ENCODE measurements at regions not wholly inside any gene's neighbourhood (a gene's known extent, or its start where the extent isn't known, plus 50 kb on each side); places are given as distances from the start of the nearest gene placed in this dataset.

DNA sequence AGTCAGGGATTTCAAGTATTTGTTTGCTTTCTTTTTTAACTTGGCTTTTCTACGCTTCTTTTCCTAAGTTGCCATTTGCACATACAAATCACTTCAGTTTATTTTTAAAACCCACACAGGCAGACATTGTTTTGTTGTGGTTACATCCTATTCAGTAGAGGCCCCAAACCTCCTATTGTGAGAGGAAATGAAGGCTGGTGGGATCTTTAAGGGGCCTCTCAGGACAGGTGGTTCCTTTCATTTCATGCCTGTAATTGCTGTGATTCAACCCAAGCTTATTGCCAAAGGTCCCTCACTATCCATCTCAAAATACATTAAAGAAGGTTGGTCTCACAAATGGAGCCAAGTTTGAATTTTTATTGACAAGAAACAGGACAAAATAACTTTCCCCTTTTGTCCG, 257.1 kb downstream of the ADAMTS20 start:
- no peak for DNase-seq

DNA sequence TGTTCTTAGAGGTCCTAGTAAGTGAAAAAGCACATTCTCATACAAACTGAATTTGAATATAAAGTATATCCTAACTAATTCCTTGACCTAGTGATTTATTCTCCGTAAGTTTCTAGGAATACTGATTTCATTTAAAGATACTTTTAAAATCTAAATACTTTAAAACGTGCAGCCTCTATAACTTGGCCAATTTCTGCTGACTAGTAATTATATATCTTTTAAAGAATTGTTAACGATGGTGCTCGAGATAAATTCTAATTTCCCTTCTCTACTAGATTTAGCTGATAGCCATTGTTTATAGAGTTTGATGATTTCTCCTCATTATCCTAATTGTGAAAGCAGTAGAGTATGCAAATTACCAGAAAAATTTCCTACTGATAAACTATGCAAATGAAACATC, 257.9 kb downstream of the ADAMTS20 start:
- no peak for DNase-seq

DNA sequence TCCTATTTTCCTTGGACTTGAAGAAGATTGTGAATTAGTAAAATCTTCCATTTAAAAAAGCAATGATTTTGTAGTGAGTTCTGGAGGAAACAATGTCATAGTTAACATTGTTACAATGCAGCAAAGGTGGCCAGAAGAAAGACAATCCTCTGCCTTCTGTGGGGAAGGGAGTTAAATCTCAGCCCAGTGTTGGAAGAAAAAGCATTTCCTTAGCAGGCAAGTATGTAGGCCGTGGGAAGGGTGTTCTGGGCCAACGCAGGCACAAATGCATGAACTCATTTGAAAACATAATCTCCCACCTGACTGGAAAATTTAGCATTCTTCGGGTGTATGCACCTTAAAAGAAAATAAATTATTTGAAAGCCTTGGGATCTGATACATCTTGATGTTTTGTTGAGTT, 258.6 kb downstream of the ADAMTS20 start:
- DNase-seq: no peak

DNA sequence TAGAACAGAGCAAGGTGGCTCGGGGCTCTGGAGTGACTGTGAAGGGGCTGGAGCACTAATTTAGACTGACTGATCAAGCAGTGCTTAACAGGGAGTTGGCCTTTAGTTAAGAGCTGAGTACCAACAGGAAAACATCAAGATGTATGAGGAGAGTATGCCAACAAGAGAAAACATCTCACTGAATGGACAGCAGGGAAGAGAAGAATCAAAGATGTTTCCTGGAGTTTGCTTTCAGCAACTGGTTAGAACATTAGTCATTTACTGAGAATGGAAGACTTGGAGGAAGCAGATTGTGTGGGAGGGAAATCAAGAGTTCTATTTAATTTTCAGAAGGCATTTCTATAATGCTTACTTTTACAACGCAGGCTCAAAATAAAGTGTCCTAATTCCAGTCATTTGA, 259.3 kb downstream of the ADAMTS20 start:
- DNase-seq: no peak

DNA sequence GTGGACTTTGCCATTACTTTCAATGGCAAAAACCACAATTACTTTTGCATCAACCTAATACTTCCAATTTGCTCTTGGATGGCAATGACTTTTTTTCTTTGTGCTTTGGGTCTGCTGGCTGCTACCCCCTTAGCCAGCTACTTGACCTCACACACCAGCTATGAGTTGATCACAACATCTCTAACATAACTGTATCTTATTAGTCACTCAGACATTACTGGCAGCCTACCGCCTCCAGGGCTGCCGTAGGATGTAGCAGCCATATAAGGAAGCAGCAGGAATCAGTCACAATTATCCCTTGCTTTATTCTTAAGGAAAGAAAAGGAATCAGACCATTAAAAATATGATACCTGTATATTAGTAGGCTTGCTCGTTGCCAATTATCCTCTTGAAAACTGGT, 260.5 kb downstream of the ADAMTS20 start:
- DNase-seq: no peak

DNA sequence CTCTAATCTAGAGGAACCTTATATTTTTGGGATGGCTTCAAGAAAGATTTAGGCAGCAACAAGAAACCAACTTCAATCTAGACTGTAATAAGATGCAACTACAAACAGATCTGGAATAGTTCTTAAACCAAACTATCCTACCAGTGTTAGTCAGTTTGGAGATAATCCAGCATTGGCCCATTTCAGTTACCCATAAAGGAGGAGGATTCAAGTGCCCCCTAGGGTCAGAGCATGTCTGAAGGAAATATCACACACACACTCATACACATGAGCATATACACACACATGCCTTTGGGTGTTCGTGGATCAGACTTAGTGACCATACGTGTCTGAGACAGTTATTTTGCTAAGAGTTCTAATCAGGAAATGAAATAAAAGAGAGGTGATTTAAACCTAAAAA, 261.2 kb downstream of the ADAMTS20 start:
- DNase-seq: no peak

DNA sequence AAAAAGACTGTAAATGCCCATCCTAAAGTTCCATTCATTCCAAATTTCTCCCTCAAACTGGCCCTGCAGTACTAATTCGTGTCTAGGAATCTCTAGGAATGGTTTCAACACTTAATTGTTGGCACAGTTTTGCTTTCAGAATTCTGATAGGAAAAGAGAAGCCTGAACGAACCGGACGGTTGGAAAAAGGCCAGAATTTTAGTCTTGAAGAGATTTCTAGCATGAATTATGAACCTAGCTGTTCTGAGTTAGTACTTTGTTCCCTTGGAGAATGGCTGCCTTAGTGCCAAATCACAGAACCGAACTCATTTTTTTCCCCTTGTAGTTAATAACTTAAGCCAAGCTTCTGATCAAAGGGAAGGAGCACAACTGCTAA, 262.6 kb downstream of the ADAMTS20 start:
- peak; percentile 11 for DNase-seq

DNA sequence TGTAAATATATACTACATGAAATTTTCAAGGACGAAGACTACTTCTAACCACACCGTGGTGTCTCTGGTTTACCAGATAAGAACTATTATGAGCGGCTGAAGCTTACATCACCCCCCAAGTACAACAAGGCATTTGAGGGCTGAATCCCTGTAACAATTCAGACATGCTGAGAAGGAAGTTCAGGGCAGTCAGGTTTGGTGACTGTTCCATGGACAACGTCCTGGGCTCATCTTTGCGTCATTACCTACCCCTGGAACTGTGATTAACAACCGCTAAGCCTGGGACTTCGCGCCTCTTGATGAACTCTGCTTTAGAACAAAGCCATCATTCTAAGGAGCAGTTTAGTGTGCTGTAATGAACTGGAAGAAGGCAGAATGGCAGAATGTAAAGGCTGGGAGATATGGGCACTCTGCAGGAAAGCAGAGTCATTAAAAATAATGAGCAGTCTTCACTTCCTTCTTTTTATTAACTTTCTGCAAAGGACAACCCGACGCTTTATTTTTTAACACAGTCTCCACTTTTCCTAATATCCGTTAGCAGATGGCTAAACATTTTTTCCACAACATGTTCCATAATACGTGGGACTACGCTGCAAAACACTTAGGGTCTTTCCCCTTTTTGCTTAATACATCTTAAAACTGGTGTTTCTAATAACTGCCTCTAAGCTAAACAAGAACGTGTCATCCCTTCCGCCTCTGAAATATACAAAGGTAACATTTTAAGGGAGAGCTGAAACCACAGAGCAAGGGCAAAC, 263.2 kb downstream of the ADAMTS20 start:
- DNase-seq: peak; percentile 63

DNA sequence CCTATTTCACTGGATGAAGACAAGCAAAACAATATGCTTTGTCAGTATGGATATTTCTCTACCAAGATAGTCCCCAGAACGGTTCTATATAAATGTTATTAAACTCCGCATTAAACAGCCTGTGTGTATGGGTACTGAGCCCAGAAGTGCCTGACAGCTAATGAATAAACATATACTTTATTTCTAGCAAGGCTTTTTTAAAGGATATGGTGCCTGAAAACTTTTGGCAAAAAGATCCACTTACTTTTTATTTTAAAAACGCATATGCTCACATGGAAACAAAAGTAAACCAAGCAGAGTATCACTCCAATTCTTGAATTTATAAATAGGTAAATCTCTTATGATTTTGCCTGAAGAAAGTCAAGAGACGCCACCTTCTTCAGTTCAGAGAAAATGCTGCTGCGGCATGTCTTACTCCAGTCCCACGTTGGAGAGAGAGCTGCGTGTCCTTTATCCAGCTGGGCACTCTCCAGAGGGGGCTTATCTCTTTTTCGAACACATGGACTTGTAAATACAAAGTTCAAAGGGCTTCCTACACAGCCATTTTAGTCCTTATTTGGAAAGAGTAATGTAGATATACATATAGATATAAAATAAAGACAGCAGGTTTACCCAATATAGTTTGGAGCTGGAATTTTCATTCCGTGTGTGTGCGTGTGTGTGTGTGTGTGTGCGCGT, 264.2 kb downstream of the ADAMTS20 start:
- peak; percentile 38 for DNase-seq

DNA sequence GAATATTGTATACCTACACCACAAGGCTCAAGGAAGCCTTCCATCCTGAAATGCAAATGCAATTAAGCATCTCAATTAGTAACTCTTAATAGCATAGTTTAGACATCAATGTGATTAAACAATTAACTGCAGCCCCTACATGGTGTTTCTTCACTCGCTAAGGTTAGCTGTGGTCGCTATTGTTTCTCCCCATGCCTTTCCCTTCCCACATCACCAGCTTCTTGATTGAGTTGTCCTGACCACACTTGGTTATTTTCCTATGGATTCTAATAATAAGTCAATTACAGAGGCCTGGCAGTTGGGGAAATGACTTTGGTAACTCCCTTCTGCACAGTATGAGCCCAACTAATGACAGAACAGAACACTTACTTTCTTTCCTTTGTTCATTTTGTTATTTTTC, 265.0 kb downstream of the ADAMTS20 start:
- peak; percentile 51 for DNase-seq

DNA sequence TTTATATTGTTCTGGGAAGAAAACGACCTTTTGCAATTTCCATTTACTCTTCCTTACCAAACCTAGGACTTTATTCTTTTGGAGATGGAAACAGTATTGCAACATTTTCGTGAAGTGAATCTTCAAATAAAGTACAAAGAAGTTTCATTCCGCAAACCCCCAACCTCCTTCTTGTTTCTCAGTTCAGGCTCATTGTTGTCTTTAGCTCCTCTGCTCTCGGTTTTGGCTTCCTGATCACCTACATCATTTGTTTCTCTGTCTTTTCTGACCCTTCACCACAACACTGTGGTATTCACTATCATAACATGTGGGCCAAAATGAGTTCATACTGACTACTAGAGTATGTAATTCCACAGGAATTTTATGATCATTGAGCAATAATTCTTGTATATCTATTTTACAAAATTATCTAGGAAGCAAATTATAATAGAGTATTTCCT, 266.8 kb downstream of the ADAMTS20 start:
- DNase-seq: no peak

DNA sequence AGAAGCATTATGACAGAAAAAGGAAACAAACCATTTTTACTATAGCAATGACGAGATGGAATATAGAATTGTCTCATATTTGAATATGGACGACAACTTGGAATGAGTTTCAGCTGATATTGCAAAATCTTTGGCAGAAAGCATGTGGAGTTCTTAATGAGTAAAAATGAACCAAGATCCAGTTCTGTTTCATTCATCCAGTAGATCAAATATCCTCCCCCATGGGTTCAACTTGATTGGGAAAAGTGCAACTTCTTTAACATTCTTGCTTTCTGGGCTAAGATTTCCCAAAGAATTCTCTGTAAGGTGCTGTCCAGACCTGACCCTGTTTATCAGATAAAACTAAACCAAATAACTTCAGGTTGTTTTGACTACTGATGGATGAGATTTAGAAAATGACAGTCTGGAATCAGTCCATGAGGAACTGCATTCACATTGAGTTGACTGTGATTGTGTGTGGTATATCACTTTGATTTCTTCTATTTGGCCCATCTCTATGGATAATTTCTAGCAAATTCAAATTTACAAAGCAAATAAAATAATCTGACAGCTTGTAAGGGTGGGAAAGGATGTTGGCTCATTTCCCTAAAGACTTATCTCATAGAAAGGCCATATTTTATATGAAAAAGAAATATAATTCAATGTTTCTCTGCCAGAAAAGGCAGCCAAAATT, 267.4 kb downstream of the ADAMTS20 start:
- DNase-seq: no peak

DNA sequence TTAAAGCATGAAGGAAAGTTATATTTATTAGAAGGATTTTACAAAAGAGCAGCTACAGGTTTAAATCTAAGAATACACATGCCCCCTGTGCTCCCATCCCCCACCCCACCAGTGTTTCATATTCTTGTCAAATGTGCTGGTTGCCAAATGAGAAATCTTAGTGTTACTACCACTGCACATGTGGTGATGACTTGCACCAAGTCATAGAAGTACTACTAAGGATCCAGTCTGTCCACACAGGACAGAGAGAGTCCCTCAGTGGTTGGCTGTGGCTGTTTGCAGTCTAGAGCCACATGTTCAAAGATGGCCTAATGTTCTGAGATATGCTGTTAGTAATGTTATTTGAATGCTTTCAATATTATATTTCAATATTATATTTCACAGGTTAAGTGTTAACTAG, 268.8 kb downstream of the ADAMTS20 start:
- no peak for DNase-seq

DNA sequence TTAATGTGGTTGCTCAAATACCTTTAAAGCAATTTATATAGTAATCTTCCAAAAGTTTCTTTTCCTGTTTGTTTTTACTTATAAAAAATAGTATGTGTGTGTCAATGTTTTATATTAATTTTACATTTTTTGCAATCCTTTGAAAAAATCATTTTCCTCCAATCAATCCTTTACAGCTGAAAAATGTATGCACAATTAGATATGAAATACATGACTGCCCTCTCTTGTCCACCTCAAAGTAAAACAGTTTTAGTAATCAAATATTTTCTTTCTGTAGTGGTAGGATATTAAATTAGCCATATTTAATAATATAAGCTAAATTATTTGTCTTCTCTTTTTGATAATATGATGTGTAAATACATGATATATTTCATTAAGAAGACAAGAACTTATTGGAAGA, 269.9 kb downstream of the ADAMTS20 start:
- no peak for DNase-seq

DNA sequence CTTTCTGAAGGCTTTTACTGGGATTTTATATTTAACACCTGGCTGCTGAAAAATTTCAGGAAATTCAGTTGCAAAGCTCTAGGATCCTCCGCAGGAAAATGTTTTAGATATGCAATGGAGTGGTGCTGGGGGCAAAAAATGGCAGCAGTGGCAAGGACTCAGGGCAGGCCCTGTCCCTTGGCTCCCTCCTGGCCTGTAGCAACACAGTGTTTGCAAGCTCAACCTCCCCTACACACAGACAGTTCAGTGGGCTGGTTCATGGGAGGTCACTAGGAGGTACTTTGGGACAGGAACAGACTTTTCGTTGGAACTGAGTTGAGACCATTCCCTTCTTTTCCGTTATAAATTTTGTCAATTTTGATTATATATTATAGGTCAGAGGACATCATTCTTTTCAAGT, 270.4 kb downstream of the ADAMTS20 start:
- DNase-seq: peak; percentile 18

DNA sequence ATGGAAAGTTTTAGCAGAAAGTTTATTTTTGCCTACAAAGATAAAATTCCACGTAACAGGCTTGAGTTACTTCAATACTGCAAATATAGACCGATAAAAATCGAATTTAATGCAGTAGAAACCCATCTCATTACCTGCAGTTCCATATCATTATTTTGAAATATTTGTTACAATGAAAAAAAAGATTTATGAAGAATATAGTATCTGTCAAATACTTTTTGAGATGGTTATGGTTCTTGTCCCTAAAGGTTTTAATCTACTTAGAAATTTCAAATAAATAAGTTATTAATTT, 273.5 kb downstream of the ADAMTS20 start:
- DNase-seq: no peak

DNA sequence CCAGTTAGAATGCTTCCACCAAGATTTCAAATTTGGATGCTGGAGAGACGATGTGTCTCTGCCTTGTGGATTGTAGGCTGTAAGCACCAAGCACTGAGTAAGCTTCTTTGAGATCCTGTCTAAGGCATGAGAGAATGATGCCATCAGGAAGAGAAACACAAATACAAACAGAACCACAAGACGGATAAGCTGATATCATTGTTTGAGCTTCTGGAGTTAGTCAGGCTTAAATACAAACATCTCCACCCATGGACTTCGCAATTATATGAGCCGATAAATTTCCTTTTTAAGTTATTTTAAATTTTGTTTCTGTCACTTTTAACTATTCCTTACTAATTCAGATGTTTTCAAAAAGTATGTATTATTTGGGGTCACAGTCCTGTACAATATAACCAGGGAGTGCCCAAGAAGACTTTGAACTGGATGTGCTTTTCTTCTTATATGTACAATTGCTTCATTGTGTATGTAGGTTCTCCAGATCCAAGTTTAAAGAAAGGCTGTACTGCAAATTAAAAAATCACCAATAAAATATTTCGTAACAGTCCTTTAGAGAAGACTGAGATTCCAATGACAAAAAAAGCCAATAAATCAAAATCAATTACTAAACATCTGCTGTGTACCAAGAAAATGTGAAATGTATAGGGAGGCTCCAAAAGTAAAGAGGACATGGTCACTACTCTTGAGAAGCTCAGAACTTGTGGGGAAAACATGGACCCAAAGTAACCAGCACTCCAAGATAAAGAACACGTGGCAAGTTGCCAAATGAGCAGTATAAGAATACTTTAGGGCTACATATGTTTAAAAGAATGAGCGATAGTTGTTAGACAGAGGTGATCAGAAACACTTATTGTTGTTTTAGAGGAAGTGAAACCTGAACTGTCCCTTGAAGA, 274.1 kb downstream of the ADAMTS20 start:
- DNase-seq: no peak

DNA sequence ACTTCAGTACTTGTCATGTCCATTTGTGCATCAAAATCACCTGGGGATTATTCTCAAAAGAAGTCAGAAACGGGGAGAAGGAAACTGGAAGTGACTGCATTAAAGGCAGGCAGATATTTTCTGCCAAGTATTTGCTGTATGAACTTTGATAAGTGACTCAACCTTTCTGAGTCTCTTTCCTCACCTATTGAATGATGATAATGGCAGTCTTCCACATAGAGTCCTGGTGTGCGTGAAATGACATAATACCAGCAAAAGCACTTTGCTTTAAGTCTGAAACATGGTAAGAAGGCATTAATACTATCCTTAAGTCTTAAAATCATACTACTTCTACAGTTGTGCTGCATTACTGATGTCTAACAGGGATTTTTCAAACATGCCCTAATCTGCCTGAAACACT, 278.5 kb downstream of the ADAMTS20 start:
- no peak for DNase-seq

DNA sequence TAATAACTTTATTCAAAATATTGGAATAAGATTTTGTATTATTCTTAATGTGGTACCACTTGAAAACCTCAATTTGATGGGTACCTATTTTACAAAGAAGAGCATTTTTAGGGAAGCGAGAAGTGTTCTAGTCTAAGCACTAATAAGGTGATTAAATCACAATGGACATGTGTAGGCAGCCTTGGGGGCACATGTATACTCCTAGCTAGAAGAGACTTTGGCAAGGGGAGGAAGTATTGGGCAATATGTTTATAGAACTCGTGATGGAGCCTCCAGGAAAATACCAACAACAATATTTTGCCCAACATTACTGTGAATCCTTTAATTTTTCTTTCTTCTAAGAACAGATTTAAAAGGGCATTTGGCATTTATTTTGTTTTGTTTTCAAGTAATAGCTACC, 280.3 kb downstream of the ADAMTS20 start:
- no peak for DNase-seq

DNA sequence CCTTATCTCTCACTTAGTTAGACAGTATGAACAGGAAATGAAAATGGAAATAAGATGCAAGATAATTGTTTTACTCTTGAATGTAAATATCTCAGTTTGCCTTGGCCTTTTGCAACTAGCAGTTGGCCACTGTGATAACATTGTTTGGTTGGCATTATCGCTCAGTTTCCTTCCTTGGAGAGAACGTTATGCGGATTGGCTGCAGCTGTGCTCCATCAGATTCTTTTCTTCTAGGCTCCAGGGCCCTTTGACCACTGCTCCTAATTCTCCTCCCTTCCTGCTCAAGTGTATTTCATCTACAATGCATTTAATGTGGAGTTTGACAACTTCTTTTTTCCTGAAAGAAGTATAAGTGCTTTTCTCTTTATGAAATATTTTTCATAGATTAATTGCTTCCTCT, 284.2 kb downstream of the ADAMTS20 start:
- no peak for DNase-seq

DNA sequence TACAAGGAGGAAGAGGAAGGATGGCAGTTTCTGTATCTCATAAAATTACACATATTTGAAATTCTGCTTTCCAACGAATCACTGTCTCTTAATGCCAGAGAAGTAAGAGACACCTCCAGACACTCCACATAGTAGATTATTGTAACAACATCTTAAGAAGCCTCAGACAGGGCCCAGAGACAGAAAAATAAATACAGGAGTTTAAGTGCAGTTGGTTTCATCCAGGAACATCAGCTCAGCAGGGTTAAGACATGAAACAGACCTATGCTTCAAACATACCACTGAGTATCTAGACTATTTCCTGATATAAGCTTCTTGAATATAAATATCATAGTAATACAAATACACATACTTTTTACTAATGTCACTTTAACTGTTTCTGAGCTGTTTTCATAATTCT, 290.3 kb downstream of the ADAMTS20 start:
- DNase-seq: no peak

DNA sequence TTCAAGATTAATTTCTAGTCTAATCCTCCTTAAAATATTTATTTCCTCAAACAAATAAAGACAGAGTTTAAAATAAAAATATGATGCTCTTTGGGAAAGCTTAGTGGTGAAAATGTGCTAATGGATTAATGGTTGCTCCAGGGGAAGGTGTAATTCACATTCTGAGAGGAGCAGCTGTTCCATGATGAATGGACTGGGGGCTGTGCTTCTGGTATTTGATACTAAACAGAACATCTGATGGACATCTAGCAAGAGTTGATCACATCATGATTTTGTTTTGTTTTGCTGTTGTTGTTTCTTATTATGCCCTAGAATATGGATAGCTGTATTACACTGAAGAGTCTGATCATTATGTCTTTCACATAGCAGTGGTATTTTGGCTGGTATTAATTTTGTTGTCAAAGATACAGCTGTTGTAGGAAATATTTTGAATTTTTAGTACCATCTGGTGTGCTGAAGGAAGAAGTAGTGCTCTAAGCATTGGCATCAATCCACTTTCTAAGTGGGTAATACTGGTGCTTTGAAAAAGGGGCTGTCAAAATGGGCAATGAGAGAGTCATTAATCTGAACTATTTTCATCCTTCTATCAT, 296.4 kb downstream of the ADAMTS20 start:
- DNase-seq: no peak

DNA sequence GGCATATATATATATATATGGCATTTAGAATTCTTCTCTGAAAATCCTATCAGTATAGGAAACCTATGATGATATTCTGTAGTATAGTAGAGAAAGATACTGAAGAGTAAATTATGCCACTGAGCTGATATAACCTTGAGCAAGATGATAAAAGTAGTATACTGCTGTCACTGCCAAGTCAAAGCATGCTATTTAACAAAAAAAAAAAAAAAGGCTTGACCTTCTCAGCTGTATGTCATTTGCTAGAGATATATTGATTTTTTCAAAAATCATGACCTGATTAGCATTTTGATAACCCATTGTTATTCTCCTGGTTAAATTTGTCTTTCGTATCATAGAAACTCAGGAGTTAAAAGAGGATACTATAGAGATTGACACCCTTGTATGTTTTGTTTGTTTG, 299.4 kb downstream of the ADAMTS20 start:
- DNase-seq: no peak

Data from retina (tissue), 1 donor.